Fibroblast of mammary gland (primary cell): ENCODE measurements at regions not wholly inside any gene's neighbourhood (a gene's known extent, or its start where the extent isn't known, plus 50 kb on each side); places are given as distances from the start of the nearest gene placed in this dataset.

ENCODE experiments used
- DNase-seq: peaks from one replicate; pipeline ENCODE4 v3.0.0-alpha.2; 2010; ENCODE audit warnings: low read depth
- H3K4me3 ChIP-seq: 2 replicates; pipeline ENCODE4 v1.5.1; 2011; ENCODE audit warnings: low read depth, mild to moderate bottlenecking, low read length, moderate library complexity; ENCODE audit not compliant: control insufficient read depth
- TF ChIP-seq, protein P1 (sequence below): conservative IDR thresholded peaks from 2 replicates; pipeline ENCODE4 v1.5.1; 2011; ENCODE audit warnings: low read depth, low read length, inconsistent platforms; ENCODE audit not compliant: control insufficient read depth, insufficient read depth

DNA sequence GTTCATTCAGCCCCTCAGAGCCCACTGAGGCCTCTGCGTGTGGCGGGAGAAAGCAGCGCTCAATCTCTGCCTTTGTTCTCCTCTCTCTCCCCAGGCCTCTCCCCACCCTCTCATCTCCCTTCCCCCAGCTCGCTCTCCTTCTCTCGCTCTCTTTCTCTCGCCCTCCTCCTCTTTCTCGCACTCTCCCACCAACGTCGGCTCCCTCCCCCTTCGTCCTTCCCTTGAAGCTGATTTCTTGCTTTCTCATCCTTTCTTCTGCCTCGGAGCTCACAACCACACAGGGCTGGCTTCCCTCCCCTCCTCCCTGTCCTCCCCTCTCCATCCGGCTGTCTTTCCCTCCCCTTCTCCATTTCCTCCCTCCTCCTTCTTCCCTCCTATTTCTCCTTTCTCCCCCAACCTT lies 96.4 kb downstream of the LRRC74A start:
- TF ChIP-seq, protein P1, sequence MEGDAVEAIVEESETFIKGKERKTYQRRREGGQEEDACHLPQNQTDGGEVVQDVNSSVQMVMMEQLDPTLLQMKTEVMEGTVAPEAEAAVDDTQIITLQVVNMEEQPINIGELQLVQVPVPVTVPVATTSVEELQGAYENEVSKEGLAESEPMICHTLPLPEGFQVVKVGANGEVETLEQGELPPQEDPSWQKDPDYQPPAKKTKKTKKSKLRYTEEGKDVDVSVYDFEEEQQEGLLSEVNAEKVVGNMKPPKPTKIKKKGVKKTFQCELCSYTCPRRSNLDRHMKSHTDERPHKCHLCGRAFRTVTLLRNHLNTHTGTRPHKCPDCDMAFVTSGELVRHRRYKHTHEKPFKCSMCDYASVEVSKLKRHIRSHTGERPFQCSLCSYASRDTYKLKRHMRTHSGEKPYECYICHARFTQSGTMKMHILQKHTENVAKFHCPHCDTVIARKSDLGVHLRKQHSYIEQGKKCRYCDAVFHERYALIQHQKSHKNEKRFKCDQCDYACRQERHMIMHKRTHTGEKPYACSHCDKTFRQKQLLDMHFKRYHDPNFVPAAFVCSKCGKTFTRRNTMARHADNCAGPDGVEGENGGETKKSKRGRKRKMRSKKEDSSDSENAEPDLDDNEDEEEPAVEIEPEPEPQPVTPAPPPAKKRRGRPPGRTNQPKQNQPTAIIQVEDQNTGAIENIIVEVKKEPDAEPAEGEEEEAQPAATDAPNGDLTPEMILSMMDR: no peak
- H3K4me3 ChIP-seq: no peak overlapping the region
- no peak for DNase-seq

DNA sequence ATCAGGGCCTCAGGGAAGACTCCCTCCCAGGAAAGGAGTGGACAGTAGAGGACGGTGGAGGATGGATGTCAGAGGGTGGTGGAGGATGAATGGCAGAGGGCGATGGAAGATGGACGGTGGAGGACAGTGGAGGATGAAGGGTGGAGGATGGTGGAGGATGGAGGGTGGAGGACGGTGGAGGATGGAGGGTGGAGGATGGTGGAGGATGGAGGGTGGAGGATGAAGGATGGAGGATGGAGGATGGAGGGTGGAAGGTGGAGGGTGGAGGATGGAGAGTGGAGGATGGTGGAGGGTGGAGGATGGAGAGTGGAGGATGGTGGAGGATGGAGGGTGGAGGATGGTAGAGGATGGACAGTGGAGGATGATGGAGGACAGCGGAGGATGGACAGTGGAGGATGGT lies 95.9 kb downstream of the LRRC74A start:
- DNase-seq: no peak
- TF ChIP-seq, protein P1: no peak
- H3K4me3 ChIP-seq: no peak overlapping the region

DNA sequence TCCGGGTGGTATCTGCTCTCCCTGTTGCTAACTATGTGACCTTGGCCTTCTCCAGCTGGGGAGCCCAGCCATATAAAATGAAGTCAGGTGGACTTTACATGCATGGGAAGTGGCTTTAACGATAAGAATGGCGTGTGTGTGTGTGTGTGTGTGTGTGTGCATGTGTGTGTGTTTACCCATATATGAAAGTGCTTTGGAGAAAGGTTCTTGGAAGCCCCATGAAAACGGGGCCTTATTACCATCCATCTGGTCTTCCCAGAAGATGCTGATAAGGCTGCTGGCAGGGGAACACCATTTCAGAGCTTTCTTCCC lies 94.8 kb downstream of the LRRC74A start:
- DNase-seq: no peak

DNA sequence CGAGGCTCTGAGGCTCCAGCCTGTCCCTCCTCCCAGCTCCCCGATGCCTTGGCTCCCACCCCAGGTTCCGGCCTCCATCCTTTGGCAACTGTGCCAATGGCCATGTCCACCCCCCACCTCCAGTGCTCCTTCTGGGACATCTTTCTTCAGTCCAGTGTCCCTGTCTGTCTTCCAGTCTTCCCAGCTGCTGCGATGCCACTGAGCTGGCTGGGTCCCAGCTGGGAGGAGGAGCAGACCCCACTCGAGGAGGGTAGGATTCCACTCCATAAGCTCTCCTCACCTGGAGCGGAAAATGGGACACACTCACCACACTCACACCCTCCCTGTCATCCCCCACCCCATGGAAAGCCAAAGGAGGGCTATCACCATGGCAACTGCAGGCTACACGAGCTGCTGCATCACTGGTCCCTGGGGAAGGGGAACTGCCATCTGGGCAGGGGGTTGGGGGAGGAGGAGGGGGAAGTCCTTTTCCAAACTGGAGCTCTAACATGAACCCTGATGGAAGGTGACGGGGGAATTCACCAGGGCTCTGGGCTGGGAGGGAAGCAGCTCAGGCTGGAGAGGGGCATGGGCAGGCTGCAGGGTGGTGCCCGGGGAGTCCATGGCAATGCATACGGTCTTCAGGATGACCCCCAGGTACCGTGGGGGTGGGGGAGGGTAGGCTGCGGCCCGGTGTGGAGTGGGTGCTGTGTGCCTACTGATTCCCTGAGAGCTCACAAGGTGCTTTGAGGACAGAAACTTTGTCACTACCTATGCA lies 94.3 kb downstream of the LRRC74A start:
- TF ChIP-seq, protein P1: no peak
- H3K4me3 ChIP-seq: no peak overlapping the region

More for the DNA sequence above, 94.8 kb downstream of the LRRC74A start:
- TF ChIP-seq, protein P1: no peak
- no peak overlapping the region for H3K4me3 ChIP-seq

DNA sequence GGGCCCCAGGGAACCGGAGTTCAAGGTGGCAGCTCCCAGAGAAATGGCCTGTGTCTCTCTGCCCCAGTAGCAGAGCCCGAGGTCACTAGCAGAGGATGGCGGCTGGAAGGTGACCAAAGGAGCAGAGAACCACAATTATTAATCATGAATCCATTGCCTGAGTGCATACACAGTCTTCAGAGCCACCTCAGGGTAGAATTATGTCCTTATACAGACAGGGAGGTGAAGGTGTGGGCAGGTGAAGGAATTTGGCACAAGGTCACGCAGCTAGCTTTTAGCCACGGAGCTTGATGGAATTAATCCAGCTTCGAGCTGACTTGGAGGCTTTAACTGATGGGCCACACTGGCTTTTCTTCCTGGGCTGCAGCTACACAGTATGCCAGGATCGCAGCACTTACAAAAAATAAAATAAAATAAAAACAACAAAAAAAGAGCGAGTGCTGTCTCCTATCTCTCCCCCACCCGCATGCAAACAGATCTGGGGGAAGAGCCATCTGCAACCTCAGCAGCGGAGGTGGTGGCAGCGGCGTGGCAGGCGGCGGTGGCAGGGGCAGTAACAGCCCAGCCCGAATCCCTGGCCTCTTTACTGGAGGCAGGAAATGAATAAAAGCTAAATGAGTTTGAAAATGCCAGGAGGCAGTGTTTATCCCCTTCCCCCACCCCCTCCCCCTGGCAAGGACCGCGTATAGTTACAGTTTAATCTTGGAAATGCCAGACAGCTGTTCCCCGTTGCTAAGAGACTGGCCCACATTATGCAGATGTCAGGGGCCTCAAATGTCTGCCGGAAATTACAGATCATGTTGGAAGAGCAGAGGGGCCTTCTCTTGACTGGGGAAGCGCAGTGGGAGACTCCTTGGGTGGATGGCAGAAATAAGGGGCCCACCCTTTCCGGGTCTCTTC lies 93.5 kb downstream of the LRRC74A start:
- peak; percentile 56 for DNase-seq
- no peak overlapping the region for H3K4me3 ChIP-seq
- TF ChIP-seq, protein P1: no peak

More for the DNA sequence above, 94.3 kb downstream of the LRRC74A start:
- peak; percentile 31 for DNase-seq
